OCI-LY1 (cell line): ENCODE measurements at regions not wholly inside any gene's neighbourhood (a gene's known extent, or its start where the extent isn't known, plus 50 kb on each side); places are given as distances from the start of the nearest gene placed in this dataset.

Experiments used
- H2AFZ ChIP-seq: fragments of 200-600 bp; sonication (generic), shearing (Covaris generic); 2 replicates; pipeline ENCODE4 v1.6.0; 2014; ENCODE audit warnings: antibody characterized with exemption, mild to moderate bottlenecking, low read length
- H3F3A ChIP-seq: fragments of 200-600 bp; sonication (generic), shearing (Covaris generic); 2 replicates; pipeline ENCODE4 v1.6.0; 2014; ENCODE audit warnings: mild to moderate bottlenecking, antibody characterized with exemption, low read length, moderate library complexity; ENCODE audit not compliant: insufficient read depth
- H3K27ac ChIP-seq: fragments of 200-600 bp; sonication (generic); 2 replicates; pipeline ENCODE4 v1.5.1; 2014; ENCODE audit warnings: low read length, mixed run types, mild to moderate bottlenecking, low read depth; ENCODE audit not compliant: poor library complexity, severe bottlenecking
- H3K27me3 ChIP-seq: fragments of 200-600 bp; sonication (generic); 2 replicates; pipeline ENCODE4 v1.6.0; 2014; ENCODE audit warnings: antibody characterized with exemption, mild to moderate bottlenecking, low read length, moderate library complexity; ENCODE audit not compliant: insufficient read depth
- H3K36me3 ChIP-seq: fragments of 200-600 bp; sonication (generic); 2 replicates; pipeline ENCODE4 v1.6.1; 2014; ENCODE audit warnings: mild to moderate bottlenecking, antibody characterized with exemption, low read length, moderate library complexity, mixed read lengths; ENCODE audit not compliant: insufficient read depth
- H3K4me1 ChIP-seq: fragments of 200-600 bp; sonication (generic); 2 replicates; pipeline ENCODE4 v1.5.1; 2014; ENCODE audit warnings: mild to moderate bottlenecking, low read length, moderate library complexity; ENCODE audit not compliant: insufficient read depth, severe bottlenecking
- H3K4me2 ChIP-seq: fragments of 200-600 bp; sonication (generic), shearing (Covaris generic); 2 replicates; pipeline ENCODE4 v1.6.1; 2014; ENCODE audit warnings: low read length
- H3K4me3 ChIP-seq: fragments of 200-600 bp; sonication (generic); 2 replicates; pipeline ENCODE4 v1.5.1; 2014; ENCODE audit warnings: low read length, low read depth, mild to moderate bottlenecking, mixed read lengths; ENCODE audit not compliant: poor library complexity, severe bottlenecking
- H3K79me2 ChIP-seq: fragments of 200-600 bp; shearing (Covaris generic); 2 replicates; pipeline ENCODE4 v1.6.1; 2016; ENCODE audit warnings: mixed run types, low read length, mixed read lengths; ENCODE audit not compliant: insufficient read depth
- H3K9ac ChIP-seq: fragments of 200-600 bp; sonication (generic), shearing (Covaris generic); 2 replicates; pipeline ENCODE4 v1.6.1; 2014; ENCODE audit warnings: mild to moderate bottlenecking, low read length, mixed read lengths
- H3K9me2 ChIP-seq: fragments of 200-600 bp; sonication (generic), shearing (Covaris generic); 2 replicates; pipeline ENCODE4 v1.6.1; 2014; ENCODE audit warnings: low read depth, mild to moderate bottlenecking, low read length, mixed read lengths
- H3K9me3 ChIP-seq: fragments of 200-600 bp; shearing (Covaris generic); 2 replicates; pipeline ENCODE4 v1.6.1; 2014; ENCODE audit warnings: low read length, mixed read lengths
- H4K20me1 ChIP-seq: fragments of 200-600 bp; sonication (generic), shearing (Covaris generic); 2 replicates; pipeline ENCODE4 v1.6.0; 2016; ENCODE audit warnings: mild to moderate bottlenecking, low read length; ENCODE audit not compliant: insufficient read depth
- CTCF ChIP-seq: fragments of 200-600 bp; sonication (generic), shearing (Covaris generic); IDR thresholded peaks from 2 replicates; pipeline ENCODE4 v1.5.1; 2017; ENCODE audit warnings: mild to moderate bottlenecking, antibody characterized with exemption, low read length, moderate library complexity, mixed read lengths
- EZH2 ChIP-seq: fragments of 200-600 bp; sonication (generic), shearing (Covaris generic); IDR thresholded peaks from 2 replicates; pipeline ENCODE4 v1.8.0; 2017; ENCODE audit warnings: borderline replicate concordance, mixed run types, mild to moderate bottlenecking, antibody characterized with exemption, low read length, moderate library complexity, mixed read lengths

- H3K4me2 ChIP-seq: no peak overlapping the region
- H2AFZ ChIP-seq: no peak overlapping the region
- H3K9ac ChIP-seq: no peak overlapping the region
- no peaks in the 10 kb centered on the region for H4K20me1 ChIP-seq
- H3K79me2 ChIP-seq: no peaks in the 10 kb centered on the region
- no peak overlapping the region for H3K27ac ChIP-seq
- H3F3A ChIP-seq: no peaks in the 10 kb centered on the region
- no peaks in the 10 kb centered on the region for H3K36me3 ChIP-seq
- H3K9me2 ChIP-seq: no peaks in the 10 kb centered on the region
- H3K27me3 ChIP-seq: no peaks in the 10 kb centered on the region
- no peak overlapping the region for H3K4me3 ChIP-seq
- no peak for TF ChIP-seq EZH2
- no peaks in the 10 kb centered on the region for H3K4me1 ChIP-seq
- H3K9me3 ChIP-seq: no peaks in the 10 kb centered on the region
Observed at GRCh38 chr5:126251024-126251423, 172.2 kb upstream of the GRAMD2B start.

- TF ChIP-seq EZH2 (no peak), CTCF (no peak)
- Histone ChIP-seq H3K9ac (no peak overlapping the region), H3F3A (no peaks in the 10 kb centered on the region), H3K4me3 (no peak overlapping the region), H3K36me3 (no peaks in the 10 kb centered on the region), H3K9me2 (no peaks in the 10 kb centered on the region), H2AFZ (no peak overlapping the region), H3K4me1 (no peaks in the 10 kb centered on the region), H3K27me3 (no peaks in the 10 kb centered on the region), H3K79me2 (no peaks in the 10 kb centered on the region), H3K27ac (no peak overlapping the region), H4K20me1 (no peaks in the 10 kb centered on the region), H3K9me3 (no peaks in the 10 kb centered on the region), H3K4me2 (no peak overlapping the region)
Observed at GRCh38 chr5:126253406-126253805, 169.8 kb upstream of the GRAMD2B start.

- Histone ChIP-seq H3K9me2 (no peaks in the 10 kb centered on the region), H3K27ac (no peak overlapping the region), H3K4me2 (no peak overlapping the region), H3F3A (no peaks in the 10 kb centered on the region), H3K36me3 (no peaks in the 10 kb centered on the region), H3K9me3 (no peaks in the 10 kb centered on the region), H3K79me2 (no peaks in the 10 kb centered on the region), H3K4me1 (no peaks in the 10 kb centered on the region), H3K4me3 (no peak overlapping the region), H4K20me1 (no peaks in the 10 kb centered on the region), H3K27me3 (no peaks in the 10 kb centered on the region), H3K9ac (no peak overlapping the region), H2AFZ (no peak overlapping the region)
- TF ChIP-seq CTCF: no peak
Observed at GRCh38 chr5:126263591-126264184, 159.5 kb upstream of the GRAMD2B start.

GRCh38 chr5:126265917-126266316 lies 157.3 kb upstream of the GRAMD2B start:
- Histone ChIP-seq H3F3A (no peaks in the 10 kb centered on the region), H3K9ac (no peak overlapping the region), H2AFZ (no peak overlapping the region), H3K79me2 (no peaks in the 10 kb centered on the region), H3K27me3 (no peaks in the 10 kb centered on the region), H3K9me2 (no peaks in the 10 kb centered on the region), H4K20me1 (no peaks in the 10 kb centered on the region), H3K9me3 (no peaks in the 10 kb centered on the region), H3K4me2 (no peak overlapping the region), H3K4me3 (no peak overlapping the region), H3K27ac (no peak overlapping the region), H3K4me1 (no peaks in the 10 kb centered on the region), H3K36me3 (no peaks in the 10 kb centered on the region)
- TF ChIP-seq EZH2 (no peak), CTCF (no peak)
